ENCODE measurements at regions not wholly inside any gene's neighbourhood (a gene's known extent, or its start where the extent isn't known, plus 50 kb on each side); places are given as distances from the start of the nearest gene placed in this dataset. TPM values are rescaled to one million over a fixed set of nuclear protein-coding genes. Genes with fewer than 3 reads are reported as not detected.

Small RNAs in the stretch of these regions (microRNA-seq; reads per million reads assigned to microRNA genes)
- gene RNU6-463P (ENCODE audit: insufficient read depth, insufficient read length) = not detected

Small RNAs in the stretch of these regions (small RNA-seq; reads per million reads assigned to genes)
- gene RNU6-463P = 0.32 to 43.4 (median 1.4) reads per million in 5 experiments
